ENCODE measurements at regions not wholly inside any gene's neighbourhood (a gene's known extent, or its start where the extent isn't known, plus 50 kb on each side); places are given as distances from the start of the nearest gene placed in this dataset.

GRCh38 chr4:63106600-63106999 lies 1302.7 kb downstream of the TECRL start:
- Histone ChIP-seq H3K4me1 (ENCODE audit: insufficient read depth, low read length, poor library complexity, severe bottlenecking) (no peaks in the 10 kb centered on the region), H3K4me3 (ENCODE audit: low read depth, low read length, poor library complexity, severe bottlenecking) (no peak overlapping the region), H3K27me3 (replicated peaks; ENCODE audit: insufficient read depth, low read depth, low read length, poor library complexity) (no peaks in the 10 kb centered on the region), H3K36me3 (ENCODE audit: insufficient read depth, low read length, poor library complexity, severe bottlenecking) (no peaks in the 10 kb centered on the region), H3K9me3 (ENCODE audit: low read depth, low read length, poor library complexity, severe bottlenecking) (no peaks in the 10 kb centered on the region), H3K27ac (ENCODE audit: low read depth, low read length, poor library complexity, severe bottlenecking) (no peak overlapping the region)
- TF ChIP-seq EZH2 (IDR thresholded peaks at IDR 0.05; ENCODE audit: borderline replicate concordance, low read depth, low read length, poor library complexity, severe bottlenecking) (no peak), CTCF (conservative IDR thresholded peaks at IDR 0.05; ENCODE audit: low read depth, low read length) (no peak)
- DNase-seq (ENCODE audit: low spot score) = no peak
- ChIA-PET POLR2A (ENCODE audit: low non-redundant PET) (no interaction called here), CTCF (no interaction called here)
- intact Hi-C loops (cut with micrococcal nuclease; ENCODE audit: unreplicated experiment) = no loop called here
- no TSS peak for BruUV-seq (replicated peaks)

- no peak for DNase-seq (ENCODE audit: low spot score)
- TF ChIP-seq CTCF (conservative IDR thresholded peaks at IDR 0.05; ENCODE audit: low read depth, low read length) (no peak), EZH2 (IDR thresholded peaks at IDR 0.05; ENCODE audit: borderline replicate concordance, low read depth, low read length, poor library complexity, severe bottlenecking) (no peak)
- H3K27me3 ChIP-seq (replicated peaks; ENCODE audit: insufficient read depth, low read depth, low read length, poor library complexity) = no peaks in the 10 kb centered on the region
- intact Hi-C loops (cut with micrococcal nuclease; ENCODE audit: unreplicated experiment) = no loop called here
- ChIA-PET POLR2A (ENCODE audit: low non-redundant PET) (no interaction called here), CTCF (no interaction called here)
- H3K27ac ChIP-seq (ENCODE audit: low read depth, low read length, poor library complexity, severe bottlenecking) = no peak overlapping the region
- H3K9me3 ChIP-seq (ENCODE audit: low read depth, low read length, poor library complexity, severe bottlenecking) = no peaks in the 10 kb centered on the region
- no peak overlapping the region for H3K4me3 ChIP-seq (ENCODE audit: low read depth, low read length, poor library complexity, severe bottlenecking)
- BruUV-seq (replicated peaks) = no TSS peak
- no peaks in the 10 kb centered on the region for H3K4me1 ChIP-seq (ENCODE audit: insufficient read depth, low read length, poor library complexity, severe bottlenecking)
- H3K36me3 ChIP-seq (ENCODE audit: insufficient read depth, low read length, poor library complexity, severe bottlenecking) = no peaks in the 10 kb centered on the region
Observed at GRCh38 chr4:63105839-63106238, 1303.4 kb downstream of the TECRL start.

- ChIA-PET CTCF (no interaction called here), POLR2A (ENCODE audit: low non-redundant PET) (no interaction called here)
- H3K4me3 ChIP-seq (ENCODE audit: low read depth, low read length, poor library complexity, severe bottlenecking) = no peak overlapping the region
- intact Hi-C loops (cut with micrococcal nuclease; ENCODE audit: unreplicated experiment) = no loop called here
- no peak for TF ChIP-seq CTCF (conservative IDR thresholded peaks at IDR 0.05; ENCODE audit: low read depth, low read length)
- no peak for TF ChIP-seq EZH2 (IDR thresholded peaks at IDR 0.05; ENCODE audit: borderline replicate concordance, low read depth, low read length, poor library complexity, severe bottlenecking)
- H3K9me3 ChIP-seq (ENCODE audit: low read depth, low read length, poor library complexity, severe bottlenecking) = no peaks in the 10 kb centered on the region
- no peaks in the 10 kb centered on the region for H3K36me3 ChIP-seq (ENCODE audit: insufficient read depth, low read length, poor library complexity, severe bottlenecking)
- no peaks in the 10 kb centered on the region for H3K4me1 ChIP-seq (ENCODE audit: insufficient read depth, low read length, poor library complexity, severe bottlenecking)
- DNase-seq (ENCODE audit: low spot score) = no peak
- H3K27ac ChIP-seq (ENCODE audit: low read depth, low read length, poor library complexity, severe bottlenecking) = no peak overlapping the region
- H3K27me3 ChIP-seq (replicated peaks; ENCODE audit: insufficient read depth, low read depth, low read length, poor library complexity) = no peaks in the 10 kb centered on the region
- no TSS peak for BruUV-seq (replicated peaks)
Observed at GRCh38 chr4:63090641-63091040, 1318.6 kb downstream of the TECRL start.

Data from A673 (cell line).